Glutamatergic neuron (in vitro differentiated cells): ENCODE measurements at regions not wholly inside any gene's neighbourhood (a gene's known extent, or its start where the extent isn't known, plus 50 kb on each side); places are given as distances from the start of the nearest gene placed in this dataset.

Experiments
- DNase-seq: peaks from one replicate; pipeline ENCODE4 v3.0.0; 2022
- H3K27ac Mint-ChIP-seq: one replicate; pipeline ENCODE4 v1.8.0; 2020; ENCODE audit warnings: mild to moderate bottlenecking, mixed read lengths, inconsistent platforms; ENCODE audit not compliant: unreplicated experiment
- H3K27me3 Mint-ChIP-seq: one replicate; pipeline ENCODE4 v1.8.0; 2020; ENCODE audit warnings: mild to moderate bottlenecking, moderate library complexity, mixed read lengths, inconsistent platforms; ENCODE audit not compliant: unreplicated experiment
- H3K36me3 Mint-ChIP-seq: one replicate; pipeline ENCODE4 v1.8.0; 2020; ENCODE audit warnings: mild to moderate bottlenecking, mixed read lengths, inconsistent platforms; ENCODE audit not compliant: unreplicated experiment
- H3K4me1 Mint-ChIP-seq: one replicate; pipeline ENCODE4 v1.8.0; 2020; ENCODE audit warnings: mild to moderate bottlenecking, low read depth, mixed read lengths, inconsistent platforms; ENCODE audit not compliant: unreplicated experiment
- H3K4me3 Mint-ChIP-seq: one replicate; pipeline ENCODE4 v1.8.0; 2020; ENCODE audit warnings: mild to moderate bottlenecking, mixed read lengths, inconsistent platforms; ENCODE audit not compliant: unreplicated experiment
- H3K9me3 Mint-ChIP-seq: one replicate; pipeline ENCODE4 v1.8.0; 2020; ENCODE audit warnings: mild to moderate bottlenecking, moderate library complexity, mixed read lengths, inconsistent platforms; ENCODE audit not compliant: unreplicated experiment
- TF ChIP-seq, protein P1 (sequence below): fragments of 200-600 bp; sonication (generic); IDR thresholded peaks from one replicate; pipeline ENCODE4 v1.5.0; 2021; ENCODE audit not compliant: partially characterized antibody, unreplicated experiment

GRCh38 chr6:138582573-138582972, 83.3 kb upstream of the NHSL1 start:
- no peaks in the 10 kb centered on the region for H3K36me3 Mint-ChIP-seq
- no peak overlapping the region for H3K4me3 Mint-ChIP-seq
- peaks cover 10% of the 10 kb centered on the region for H3K9me3 Mint-ChIP-seq
- TF ChIP-seq, protein P1, sequence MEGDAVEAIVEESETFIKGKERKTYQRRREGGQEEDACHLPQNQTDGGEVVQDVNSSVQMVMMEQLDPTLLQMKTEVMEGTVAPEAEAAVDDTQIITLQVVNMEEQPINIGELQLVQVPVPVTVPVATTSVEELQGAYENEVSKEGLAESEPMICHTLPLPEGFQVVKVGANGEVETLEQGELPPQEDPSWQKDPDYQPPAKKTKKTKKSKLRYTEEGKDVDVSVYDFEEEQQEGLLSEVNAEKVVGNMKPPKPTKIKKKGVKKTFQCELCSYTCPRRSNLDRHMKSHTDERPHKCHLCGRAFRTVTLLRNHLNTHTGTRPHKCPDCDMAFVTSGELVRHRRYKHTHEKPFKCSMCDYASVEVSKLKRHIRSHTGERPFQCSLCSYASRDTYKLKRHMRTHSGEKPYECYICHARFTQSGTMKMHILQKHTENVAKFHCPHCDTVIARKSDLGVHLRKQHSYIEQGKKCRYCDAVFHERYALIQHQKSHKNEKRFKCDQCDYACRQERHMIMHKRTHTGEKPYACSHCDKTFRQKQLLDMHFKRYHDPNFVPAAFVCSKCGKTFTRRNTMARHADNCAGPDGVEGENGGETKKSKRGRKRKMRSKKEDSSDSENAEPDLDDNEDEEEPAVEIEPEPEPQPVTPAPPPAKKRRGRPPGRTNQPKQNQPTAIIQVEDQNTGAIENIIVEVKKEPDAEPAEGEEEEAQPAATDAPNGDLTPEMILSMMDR = no peak
- no peak overlapping the region for H3K27ac Mint-ChIP-seq
- DNase-seq = no peak
- peaks cover 6% of the 10 kb centered on the region for H3K27me3 Mint-ChIP-seq
- H3K4me1 Mint-ChIP-seq = peaks cover 28% of the 10 kb centered on the region

DNA sequence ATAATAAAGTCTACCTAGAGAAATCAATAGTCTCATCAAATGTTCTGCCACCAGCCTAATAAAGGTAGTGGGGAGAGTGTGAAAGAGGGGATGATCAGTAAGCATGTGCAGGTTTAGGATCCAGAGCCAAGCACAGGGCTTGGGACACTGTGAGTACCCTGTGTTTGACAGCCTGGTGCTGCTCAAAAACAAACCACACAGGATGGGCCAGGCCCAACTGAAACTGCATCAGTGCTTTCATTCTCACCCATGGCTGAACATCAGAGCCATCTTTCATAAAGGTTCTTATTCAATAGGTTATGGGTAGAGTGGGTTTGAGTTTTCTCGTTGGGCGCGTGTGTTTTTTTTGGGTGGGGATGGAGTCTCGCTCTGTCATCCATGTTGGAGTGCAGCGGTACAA, 87.3 kb upstream of the NHSL1 start:
- Mint-ChIP-seq H3K9me3 (peaks cover 6% of the 10 kb centered on the region), H3K36me3 (no peaks in the 10 kb centered on the region), H3K27me3 (peaks cover 3% of the 10 kb centered on the region), H3K4me3 (no peak overlapping the region), H3K4me1 (peaks cover 14% of the 10 kb centered on the region), H3K27ac (no peak overlapping the region)
- no peak for DNase-seq
- TF ChIP-seq, protein P1 = no peak

GRCh38 chr6:138588805-138589434, 89.6 kb upstream of the NHSL1 start:
- Mint-ChIP-seq H3K4me1 (peaks cover 17% of the 10 kb centered on the region), H3K4me3 (no peak overlapping the region), H3K27ac (peak overlapping the region; percentile 18), H3K9me3 (peaks cover 4% of the 10 kb centered on the region), H3K36me3 (no peaks in the 10 kb centered on the region), H3K27me3 (peaks cover 3% of the 10 kb centered on the region)
- DNase-seq = peak; percentile 52
- TF ChIP-seq, protein P1 = peak; percentile 94

- H3K4me1 Mint-ChIP-seq = peaks cover 22% of the 10 kb centered on the region
- peaks cover 5% of the 10 kb centered on the region for H3K9me3 Mint-ChIP-seq
- H3K27me3 Mint-ChIP-seq = peaks cover 3% of the 10 kb centered on the region
- H3K4me3 Mint-ChIP-seq = no peak overlapping the region
- TF ChIP-seq, protein P1 = peak; percentile 86
- peak; percentile 73 for DNase-seq
- H3K36me3 Mint-ChIP-seq = no peaks in the 10 kb centered on the region
- no peak overlapping the region for H3K27ac Mint-ChIP-seq
Observed at GRCh38 chr6:138590796-138591709, 91.8 kb upstream of the NHSL1 start.

DNA sequence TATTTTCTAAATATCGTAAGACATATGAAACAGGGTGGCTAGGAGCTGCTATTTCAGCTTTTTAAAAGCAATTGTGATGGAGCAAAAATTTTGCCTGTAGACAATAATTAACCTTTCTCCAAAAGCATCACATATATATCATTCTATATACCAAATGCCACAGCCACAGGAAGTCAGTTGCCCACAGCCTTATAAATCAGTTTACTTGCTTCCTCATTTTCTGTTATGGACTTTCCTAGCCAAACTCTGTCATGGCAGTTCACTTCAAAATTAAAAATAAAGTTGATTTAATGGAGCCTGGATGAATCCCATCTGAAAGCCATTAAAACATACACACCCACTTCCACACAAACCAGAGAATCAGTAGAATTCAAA, 93.4 kb upstream of the NHSL1 start:
- Mint-ChIP-seq H3K9me3 (peaks cover 5% of the 10 kb centered on the region), H3K4me1 (peaks cover 27% of the 10 kb centered on the region), H3K27me3 (peaks cover 3% of the 10 kb centered on the region), H3K36me3 (no peaks in the 10 kb centered on the region), H3K4me3 (no peak overlapping the region), H3K27ac (no peak overlapping the region)
- DNase-seq = no peak
- TF ChIP-seq, protein P1 = no peak
